ENCODE measurements at regions not wholly inside any gene's neighbourhood (a gene's known extent, or its start where the extent isn't known, plus 50 kb on each side); places are given as distances from the start of the nearest gene placed in this dataset.

DNA sequence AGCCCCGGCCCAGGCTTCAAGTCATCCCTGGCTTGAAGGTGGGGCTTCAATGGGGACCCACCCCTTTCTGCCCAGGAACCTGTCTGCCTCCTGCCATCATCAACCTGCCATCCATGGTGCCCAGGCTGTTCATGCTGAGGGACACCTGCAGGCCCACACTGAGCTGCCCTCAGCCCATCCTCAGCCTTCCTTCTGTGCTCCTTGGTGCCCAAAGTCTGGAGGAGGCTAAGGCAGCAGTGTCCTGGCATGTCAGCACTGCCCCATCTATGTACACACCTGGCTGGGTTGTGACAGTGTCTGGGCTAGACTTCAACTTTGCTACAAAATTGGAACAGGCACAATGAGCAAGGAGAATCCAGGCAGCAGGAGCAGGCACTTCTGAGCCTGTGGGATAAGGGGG lies 745.3 kb upstream of the EPHA6 start:
- no peak for DNase-seq

GRCh38 chr3:96070678-96071077 lies 743.7 kb upstream of the EPHA6 start:
- DNase-seq, result no peak

DNA sequence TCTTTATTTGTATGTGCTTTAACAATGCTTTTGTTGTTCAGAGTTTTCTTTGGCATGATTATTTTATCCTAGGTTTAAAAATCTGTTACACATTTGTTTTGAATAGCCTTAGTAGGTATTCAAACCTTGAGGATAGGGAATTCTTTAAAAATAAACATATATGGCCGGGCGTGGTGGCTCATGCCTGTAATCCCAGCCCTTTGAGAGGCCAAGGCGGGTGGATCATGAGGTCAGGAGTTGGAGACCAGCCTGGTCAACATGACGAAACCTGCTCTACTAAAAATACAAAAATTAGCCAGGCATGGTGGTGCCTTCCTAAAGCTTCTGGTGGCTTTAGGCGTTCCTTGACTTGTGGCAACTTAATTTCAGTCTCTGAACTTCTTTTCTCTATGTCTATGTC lies 743.3 kb upstream of the EPHA6 start:
- no peak for DNase-seq

GRCh38 chr3:96072226-96072625 lies 742.2 kb upstream of the EPHA6 start:
- DNase-seq, result no peak

GRCh38 chr3:96083610-96084009 lies 730.8 kb upstream of the EPHA6 start:
- no peak for DNase-seq

DNA sequence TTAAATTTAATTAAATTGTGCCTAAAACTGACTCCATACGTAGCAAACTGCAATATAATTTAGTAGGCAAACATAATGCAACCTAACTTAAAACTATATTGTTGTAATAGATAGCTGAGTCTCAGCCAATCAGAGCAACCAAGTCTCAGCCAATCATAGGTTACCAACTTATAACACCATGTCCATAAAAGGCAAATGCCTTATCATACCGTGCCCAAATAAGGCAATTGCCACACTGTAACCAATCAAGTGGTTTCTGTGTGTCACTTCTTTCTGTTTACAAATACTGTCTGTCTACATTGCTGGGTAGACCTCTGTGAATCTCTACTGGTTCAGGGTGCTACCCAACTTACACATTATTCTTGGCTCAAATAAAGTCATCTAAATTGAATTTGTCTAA lies 728.4 kb upstream of the EPHA6 start:
- no peak for DNase-seq

DNA sequence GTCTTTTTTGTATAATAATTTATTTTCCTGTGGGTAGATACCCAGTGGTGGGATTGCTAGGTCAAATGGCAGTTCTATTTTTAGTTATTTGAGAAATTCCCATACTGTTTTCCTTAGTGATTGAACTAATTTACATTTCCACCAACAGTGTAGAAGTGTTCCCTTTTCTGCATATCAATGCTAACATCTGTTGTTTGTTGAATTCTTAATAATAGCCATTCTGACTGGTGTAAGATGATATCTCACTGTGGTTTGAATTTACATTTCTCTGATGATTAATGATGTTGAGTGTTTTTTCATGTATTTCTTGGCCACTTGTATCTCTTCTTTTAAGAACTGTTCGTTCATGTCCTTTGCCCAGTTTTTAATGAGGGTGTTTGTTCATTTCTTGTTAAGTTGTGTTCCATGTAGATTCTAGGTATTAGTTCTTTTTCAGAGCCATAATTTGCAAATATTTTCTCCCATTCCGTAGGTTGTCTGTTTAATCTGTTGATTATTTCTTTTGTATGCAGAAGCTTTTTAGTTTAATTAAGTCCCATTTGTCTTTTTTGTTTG lies 713.3 kb upstream of the EPHA6 start:
- DNase-seq, result no peak

DNA sequence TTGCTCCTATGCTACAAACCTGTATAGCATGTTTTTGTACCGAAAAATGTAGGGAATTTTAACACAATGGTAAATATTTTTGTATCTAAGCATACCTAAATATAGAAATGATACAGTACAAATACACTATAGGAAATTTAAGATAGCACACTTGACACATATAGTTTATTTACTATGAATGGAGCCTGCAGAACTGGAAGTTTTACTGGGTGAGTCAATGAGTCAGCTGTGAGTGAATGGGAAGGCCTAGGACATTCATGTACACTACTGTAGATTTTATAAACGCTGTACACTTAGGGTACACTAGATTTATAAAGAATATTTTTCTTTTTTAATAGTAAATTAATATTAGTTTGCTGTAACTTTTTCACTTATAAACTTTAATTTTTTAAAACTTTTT lies 707.7 kb upstream of the EPHA6 start:
- no peak for DNase-seq

Data from GF-D8 (cell line).